ENCODE measurements at regions not wholly inside any gene's neighbourhood (a gene's known extent, or its start where the extent isn't known, plus 50 kb on each side); places are given as distances from the start of the nearest gene placed in this dataset.

- no peak for DNase-seq (ENCODE audit: low spot score)
These were observed 69.6 kb upstream of the GYPC start for GRCh38 chr2:126586317-126586716.

GRCh38 chr2:126599062-126599461 lies 56.9 kb upstream of the GYPC start:
- DNase-seq (ENCODE audit: low spot score): no peak

GRCh38 chr2:126600742-126601141 lies 55.2 kb upstream of the GYPC start:
- no peak for DNase-seq (ENCODE audit: low spot score)

GRCh38 chr2:126602334-126602733 lies 53.6 kb upstream of the GYPC start:
- DNase-seq (ENCODE audit: low spot score): no peak
